BJ (cell line): ENCODE measurements at regions not wholly inside any gene's neighbourhood (a gene's known extent, or its start where the extent isn't known, plus 50 kb on each side); places are given as distances from the start of the nearest gene placed in this dataset.

Source experiments
- CTCF ChIA-PET: fragments of 350-600 bp; formaldehyde crosslinking; extraction: SDS; loops from one replicate; lab custom pipeline; 2021; ENCODE audit warnings: antibody characterized with exemption, inconsistent platforms; lab: Yijun Ruan, JAX
- POLR2A ChIA-PET: fragments of 300-600 bp; sonication (Branson Sonifier 250); formaldehyde crosslinking; extraction: SDS; loops from one replicate; lab custom pipeline; 2021; ENCODE audit warnings: antibody characterized with exemption; lab: Charles Lee
- DNase-seq: peaks from one replicate; pipeline ENCODE4 v3.0.0-alpha.2; 2011; ENCODE audit warnings: low read depth
- H3K27me3 ChIP-seq: 2 replicates; pipeline ENCODE4 v1.6.0; 2011; ENCODE audit warnings: low read length; ENCODE audit not compliant: control insufficient read depth, insufficient read depth
- H3K36me3 ChIP-seq: 2 replicates; pipeline ENCODE4 v1.5.1; 2011; ENCODE audit warnings: low read length; ENCODE audit not compliant: control insufficient read depth, insufficient read depth
- H3K4me3 ChIP-seq: 2 replicates; pipeline ENCODE4 v1.5.1; 2011; ENCODE audit warnings: low read depth, mild to moderate bottlenecking, control low read depth, low read length
- CTCF ChIP-seq: IDR thresholded peaks from 2 replicates; pipeline ENCODE4 v1.5.1; 2011; ENCODE audit warnings: low read depth, mild to moderate bottlenecking, control low read depth, inconsistent platforms, low read length, moderate library complexity; ENCODE audit not compliant: insufficient read depth

GRCh38 chr1:38261574-38261973, 215.0 kb upstream of the POU3F1 start:
- no peaks in the 10 kb centered on the region for H3K27me3 ChIP-seq
- no peaks in the 10 kb centered on the region for H3K36me3 ChIP-seq
- TF ChIP-seq CTCF: no peak
- CTCF ChIA-PET: no interaction called here
- POLR2A ChIA-PET: no interaction called here
- DNase-seq: no peak
- H3K4me3 ChIP-seq: no peak overlapping the region

GRCh38 chr1:38258085-38258627, 211.6 kb upstream of the POU3F1 start:
- POLR2A ChIA-PET: no interaction called here

GRCh38 chr1:38257374-38257773, 210.8 kb upstream of the POU3F1 start:
- Histone ChIP-seq H3K36me3 (no peaks in the 10 kb centered on the region), H3K27me3 (no peaks in the 10 kb centered on the region), H3K4me3 (no peak overlapping the region)
- DNase-seq: no peak
- no peak for TF ChIP-seq CTCF
- CTCF ChIA-PET: no interaction called here
- POLR2A ChIA-PET: no interaction called here

More at GRCh38 chr1:38258085-38258627, 211.6 kb upstream of the POU3F1 start:
- CTCF ChIA-PET: no interaction called here
- Histone ChIP-seq H3K36me3 (no peaks in the 10 kb centered on the region), H3K27me3 (no peaks in the 10 kb centered on the region), H3K4me3 (no peak overlapping the region)
- no peak for DNase-seq
- TF ChIP-seq CTCF: no peak

GRCh38 chr1:38256072-38256471, 209.5 kb upstream of the POU3F1 start:
- Histone ChIP-seq H3K4me3 (no peak overlapping the region), H3K27me3 (no peaks in the 10 kb centered on the region), H3K36me3 (no peaks in the 10 kb centered on the region)
- ChIA-PET POLR2A (no interaction called here), CTCF (interaction anchor here (0.7 kb wide), 1 partner anchor 81 kb away, joined by 4 read pairs; no protein-coding TSS in a partner anchor)
- no peak for TF ChIP-seq CTCF
- DNase-seq: no peak

- no peak for TF ChIP-seq CTCF
- no peak for DNase-seq
- H3K4me3 ChIP-seq: no peak overlapping the region
- CTCF ChIA-PET: no interaction called here
- H3K36me3 ChIP-seq: no peaks in the 10 kb centered on the region
- POLR2A ChIA-PET: no interaction called here
- 0 out of 2 replicates have a peak, but pooled peaks cover 2% of the 10 kb centered on the region for H3K27me3 ChIP-seq
Measured at GRCh38 chr1:38253314-38253713, 206.7 kb upstream of the POU3F1 start.
